ENCODE measurements at regions not wholly inside any gene's neighbourhood (a gene's known extent, or its start where the extent isn't known, plus 50 kb on each side); places are given as distances from the start of the nearest gene placed in this dataset.

- no peak for DNase-seq
- no peaks in the 10 kb centered on the region for H3K36me3 ChIP-seq
- FAIRE-seq = no peak
- no peak for ATAC-seq
- H3K27ac ChIP-seq = no peak overlapping the region
- H3K27me3 ChIP-seq = no peaks in the 10 kb centered on the region
- 36 to 56% methylated on average over 1 of the region's 1 CpG for WGBS, 2 donors
- H3K9me3 ChIP-seq = no peaks in the 10 kb centered on the region
- intact Hi-C loops (cut with DNase I) = no loop called here
- TF ChIP-seq, protein P1, sequence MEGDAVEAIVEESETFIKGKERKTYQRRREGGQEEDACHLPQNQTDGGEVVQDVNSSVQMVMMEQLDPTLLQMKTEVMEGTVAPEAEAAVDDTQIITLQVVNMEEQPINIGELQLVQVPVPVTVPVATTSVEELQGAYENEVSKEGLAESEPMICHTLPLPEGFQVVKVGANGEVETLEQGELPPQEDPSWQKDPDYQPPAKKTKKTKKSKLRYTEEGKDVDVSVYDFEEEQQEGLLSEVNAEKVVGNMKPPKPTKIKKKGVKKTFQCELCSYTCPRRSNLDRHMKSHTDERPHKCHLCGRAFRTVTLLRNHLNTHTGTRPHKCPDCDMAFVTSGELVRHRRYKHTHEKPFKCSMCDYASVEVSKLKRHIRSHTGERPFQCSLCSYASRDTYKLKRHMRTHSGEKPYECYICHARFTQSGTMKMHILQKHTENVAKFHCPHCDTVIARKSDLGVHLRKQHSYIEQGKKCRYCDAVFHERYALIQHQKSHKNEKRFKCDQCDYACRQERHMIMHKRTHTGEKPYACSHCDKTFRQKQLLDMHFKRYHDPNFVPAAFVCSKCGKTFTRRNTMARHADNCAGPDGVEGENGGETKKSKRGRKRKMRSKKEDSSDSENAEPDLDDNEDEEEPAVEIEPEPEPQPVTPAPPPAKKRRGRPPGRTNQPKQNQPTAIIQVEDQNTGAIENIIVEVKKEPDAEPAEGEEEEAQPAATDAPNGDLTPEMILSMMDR (IDR thresholded peaks at IDR 0.05) = no peak
- H3K4me1 ChIP-seq = no peaks in the 10 kb centered on the region
- H3K4me3 ChIP-seq = no peak overlapping the region
These were observed 282.0 kb downstream of the ISL1 start for GRCh38 chr5:51665251-51665593.

DNA sequence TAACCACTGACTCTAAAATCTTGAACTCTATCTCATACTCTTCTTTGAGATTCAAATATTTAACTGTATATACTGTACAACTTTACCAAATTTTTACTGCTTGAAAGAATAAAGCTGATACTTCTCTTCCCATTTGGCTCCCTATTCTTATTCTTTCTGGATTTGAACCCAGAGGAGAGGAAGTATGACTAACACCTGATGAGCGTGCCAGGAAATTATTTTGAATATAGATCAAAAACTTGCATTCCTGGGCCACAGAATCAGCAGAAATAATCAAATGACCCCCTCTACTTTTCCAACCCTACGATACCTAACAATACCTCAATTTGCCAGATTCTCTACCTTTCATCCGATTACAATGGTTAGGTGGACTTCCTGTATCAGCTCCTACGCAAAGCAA lies 285.8 kb downstream of the ISL1 start:
- H3K4me3 ChIP-seq = no peak overlapping the region
- DNase-seq = no peak
- intact Hi-C loops (cut with DNase I) = no loop called here
- TF ChIP-seq, protein P1 (IDR thresholded peaks at IDR 0.05) = no peak
- ATAC-seq = no peak
- no peaks in the 10 kb centered on the region for H3K36me3 ChIP-seq
- no peaks in the 10 kb centered on the region for H3K4me1 ChIP-seq
- FAIRE-seq = no peak
- H3K27ac ChIP-seq = no peak overlapping the region
- no peaks in the 10 kb centered on the region for H3K9me3 ChIP-seq
- WGBS, 2 donors = 68 to 86% methylated on average over 4 of the region's 4 CpGs
- no peaks in the 10 kb centered on the region for H3K27me3 ChIP-seq

DNA sequence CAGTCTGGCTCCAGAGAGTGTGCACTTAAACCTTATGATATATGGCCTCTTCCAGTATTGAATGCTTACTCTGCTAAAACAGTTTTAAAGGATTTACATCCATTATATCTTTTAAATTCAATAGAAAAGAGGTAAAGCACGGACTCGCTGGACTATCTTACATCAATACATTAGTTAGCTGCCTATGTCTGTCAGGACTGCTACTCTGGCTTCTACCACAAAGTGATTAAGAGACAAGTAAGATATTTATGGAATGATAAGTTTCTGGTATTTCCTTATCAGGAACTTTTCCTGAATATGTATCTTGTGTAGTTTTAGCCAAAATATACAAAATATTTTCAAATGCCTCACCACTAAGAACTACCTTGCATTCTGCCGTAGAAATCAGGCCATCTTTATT lies 295.1 kb downstream of the ISL1 start:
- intact Hi-C loops (cut with DNase I) = no loop called here
- TF ChIP-seq, protein P1 (IDR thresholded peaks at IDR 0.05) = no peak
- DNase-seq = no peak
- H3K9me3 ChIP-seq = no peaks in the 10 kb centered on the region
- no peaks in the 10 kb centered on the region for H3K36me3 ChIP-seq
- FAIRE-seq = no peak
- H3K4me1 ChIP-seq = no peaks in the 10 kb centered on the region
- H3K27me3 ChIP-seq = no peaks in the 10 kb centered on the region
- no peak overlapping the region for H3K27ac ChIP-seq
- no peak overlapping the region for H3K4me3 ChIP-seq
- WGBS, 2 donors = 39 to 53% methylated on average over 3 of the region's 3 CpGs
- no peak for ATAC-seq

DNA sequence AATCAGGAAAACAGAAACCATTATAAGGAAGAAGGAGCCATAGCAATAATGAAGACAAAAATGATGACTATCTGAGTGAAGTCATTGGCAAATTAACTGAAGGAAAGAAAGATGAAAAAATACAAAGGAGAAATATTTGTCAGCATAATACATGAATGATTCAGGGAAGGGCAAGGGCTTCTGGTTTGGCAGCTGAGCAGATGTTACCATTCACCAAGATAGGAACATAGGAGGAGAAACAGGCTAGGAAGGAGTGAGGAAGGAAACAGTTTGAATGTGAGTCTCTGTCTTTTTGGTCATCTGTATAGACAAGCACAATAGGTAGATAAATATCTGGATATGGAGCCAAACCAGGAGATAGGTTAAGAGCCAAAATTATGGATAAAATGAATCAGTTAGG lies 296.0 kb downstream of the ISL1 start:
- FAIRE-seq = no peak

DNA sequence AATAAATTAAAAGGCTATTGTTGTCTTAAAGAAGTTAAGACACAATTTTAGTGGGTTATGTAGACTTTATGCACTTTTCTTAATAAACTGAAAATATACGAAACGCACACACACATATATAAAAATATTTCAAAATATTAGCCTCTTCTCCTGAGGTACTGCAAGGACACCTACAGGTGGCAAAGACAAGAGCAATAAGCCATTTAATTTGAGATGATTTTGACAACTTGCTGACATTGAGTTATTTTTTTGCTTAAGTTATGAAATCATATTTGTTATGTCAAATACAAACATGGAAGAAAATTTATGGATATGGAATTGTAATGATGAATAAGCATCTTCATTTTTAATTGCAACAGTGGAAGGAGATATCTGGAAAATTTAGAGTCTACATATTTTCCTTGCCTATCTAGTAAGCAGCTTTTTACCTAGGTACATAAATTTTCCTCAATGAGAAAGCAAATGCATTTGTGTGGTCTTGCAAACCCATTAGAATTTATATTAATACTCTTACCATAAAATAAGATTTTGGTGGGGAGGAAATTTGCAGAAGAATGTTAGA lies 301.6 kb downstream of the ISL1 start:
- no peaks in the 10 kb centered on the region for H3K9me3 ChIP-seq
- no peaks in the 10 kb centered on the region for H3K4me1 ChIP-seq
- FAIRE-seq = no peak
- WGBS, 2 donors = 52 to 72% methylated on average over 2 of the region's 2 CpGs
- H3K4me3 ChIP-seq = no peak overlapping the region
- no peak for DNase-seq
- TF ChIP-seq, protein P1 (IDR thresholded peaks at IDR 0.05) = no peak
- intact Hi-C loops (cut with DNase I) = no loop called here
- H3K27ac ChIP-seq = no peak overlapping the region
- H3K27me3 ChIP-seq = no peaks in the 10 kb centered on the region
- H3K36me3 ChIP-seq = no peaks in the 10 kb centered on the region
- no peak for ATAC-seq

More for the DNA sequence above, 296.0 kb downstream of the ISL1 start:
- Histone ChIP-seq H3K9me3 (no peaks in the 10 kb centered on the region), H3K4me3 (no peak overlapping the region), H3K27ac (no peak overlapping the region), H3K27me3 (no peaks in the 10 kb centered on the region), H3K36me3 (no peaks in the 10 kb centered on the region), H3K4me1 (no peaks in the 10 kb centered on the region)
- TF ChIP-seq, protein P1 (IDR thresholded peaks at IDR 0.05) = no peak
- intact Hi-C loops (cut with DNase I) = no loop called here
- DNase-seq (no peak), ATAC-seq (no peak)

Measured in pancreas (tissue), 10 donors.